Fibroblast of skin of left biceps (primary cell): ENCODE measurements at regions not wholly inside any gene's neighbourhood (a gene's known extent, or its start where the extent isn't known, plus 50 kb on each side); places are given as distances from the start of the nearest gene placed in this dataset.
"Not testable (repeated sequence)": the region's sequence is repeated elsewhere in the genome, so short reads cannot be mapped to it uniquely, and the experiment has no call there.

Source experiments
- DNase-seq, 2 experiments: peaks; one replicate each; pipeline ENCODE4 v3.0.0-alpha.2; 2013; ENCODE audit warnings: low read depth in 2 of 2

DNA sequence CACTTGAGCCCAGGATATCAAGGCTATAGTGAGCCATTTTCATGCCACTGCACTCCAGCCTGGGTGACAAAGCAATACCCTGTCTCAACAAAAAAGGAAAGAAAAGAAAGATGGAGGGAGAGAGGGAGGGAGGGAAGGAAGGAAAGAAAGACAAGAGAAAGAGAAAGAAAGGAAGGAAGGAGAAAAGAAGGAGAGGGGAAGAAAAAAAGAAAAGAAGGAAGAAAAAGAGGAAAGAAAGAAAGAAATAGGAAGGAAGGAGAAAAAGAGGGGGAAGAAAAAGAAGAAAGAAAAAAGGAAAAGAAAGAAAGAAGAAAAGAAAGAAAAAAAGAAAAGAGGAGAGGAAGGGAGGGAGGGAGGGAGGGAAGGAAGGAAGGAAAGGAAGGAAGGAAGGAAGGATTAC lies 321.5 kb upstream of the CNTNAP2 start:
- DNase-seq, result no peak

DNA sequence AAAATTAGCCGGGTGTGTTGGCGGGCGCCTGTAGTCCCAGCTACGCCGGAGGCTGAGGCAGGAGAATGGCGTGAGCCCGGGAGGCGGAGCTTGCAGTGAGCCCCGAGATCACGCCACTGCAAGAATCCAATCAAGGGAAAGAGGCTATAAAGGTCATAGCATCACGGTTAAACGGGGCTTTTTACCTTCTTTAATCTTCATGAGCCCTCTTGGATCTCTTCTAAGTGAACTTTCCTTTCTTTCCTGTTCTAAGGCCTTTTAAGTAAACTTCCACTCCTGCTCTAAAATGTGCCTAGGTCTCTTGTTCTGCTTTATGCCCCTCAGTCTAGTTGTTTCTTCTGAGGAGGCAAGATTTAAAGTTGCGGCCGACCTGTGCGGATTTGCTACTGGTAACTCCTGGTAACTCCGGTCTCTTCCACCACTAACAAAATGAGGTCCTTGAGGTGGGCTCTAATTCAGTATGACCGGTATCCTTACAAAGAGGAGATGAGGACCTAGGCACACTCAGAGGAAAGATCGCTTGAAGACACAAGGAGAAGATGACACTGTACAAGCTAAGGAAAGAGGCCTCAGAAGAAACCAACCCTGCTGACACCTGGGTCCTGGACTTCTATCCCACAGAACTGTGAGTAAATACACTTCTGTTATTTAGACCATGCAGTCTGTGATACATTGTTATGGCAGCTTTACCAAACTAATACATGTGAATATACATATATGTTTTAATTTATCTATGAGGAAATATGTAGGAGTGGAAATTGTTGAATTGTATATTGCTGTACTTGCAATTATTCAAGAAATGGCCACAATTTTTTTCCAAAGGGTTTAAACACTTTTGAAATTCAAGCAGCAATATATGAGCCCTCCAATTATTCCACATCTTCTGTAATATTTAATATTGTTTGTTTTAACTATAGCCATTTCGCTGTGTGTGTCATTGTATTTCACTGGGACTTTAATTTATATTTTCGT lies 331.5 kb upstream of the CNTNAP2 start:
- no peak for DNase-seq

GRCh38 chr7:145781388-145781787 lies 335.2 kb upstream of the CNTNAP2 start:
- DNase-seq, result not testable (repeated sequence)

GRCh38 chr7:145779140-145779539 lies 337.5 kb upstream of the CNTNAP2 start:
- DNase-seq, result peak; percentile 2 to 4

GRCh38 chr7:145774777-145775176 lies 341.8 kb upstream of the CNTNAP2 start:
- DNase-seq, result no peak

DNA sequence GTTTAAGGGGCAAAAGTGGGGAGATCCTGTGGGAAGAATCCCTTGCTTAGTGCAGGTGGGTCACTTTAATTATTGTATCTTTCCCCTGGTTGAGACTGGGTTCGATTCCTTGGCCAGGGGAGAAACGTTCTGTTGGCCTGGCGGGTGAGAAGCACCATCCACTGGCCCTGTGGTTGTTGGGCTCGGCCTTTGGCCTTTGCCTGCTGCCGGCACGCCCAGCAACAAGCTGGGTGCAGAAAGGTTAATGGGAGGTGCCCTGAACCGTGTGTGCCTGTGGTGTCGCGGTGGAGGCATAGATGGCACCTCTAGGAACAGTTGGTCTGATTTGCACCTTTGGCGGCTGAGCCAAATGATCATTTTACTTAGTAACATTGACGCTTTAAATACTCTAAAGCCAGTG lies 363.6 kb upstream of the CNTNAP2 start:
- DNase-seq, result no peak

- DNase-seq, result no peak
These were observed 379.0 kb upstream of the CNTNAP2 start for GRCh38 chr7:145737617-145738016.

DNA sequence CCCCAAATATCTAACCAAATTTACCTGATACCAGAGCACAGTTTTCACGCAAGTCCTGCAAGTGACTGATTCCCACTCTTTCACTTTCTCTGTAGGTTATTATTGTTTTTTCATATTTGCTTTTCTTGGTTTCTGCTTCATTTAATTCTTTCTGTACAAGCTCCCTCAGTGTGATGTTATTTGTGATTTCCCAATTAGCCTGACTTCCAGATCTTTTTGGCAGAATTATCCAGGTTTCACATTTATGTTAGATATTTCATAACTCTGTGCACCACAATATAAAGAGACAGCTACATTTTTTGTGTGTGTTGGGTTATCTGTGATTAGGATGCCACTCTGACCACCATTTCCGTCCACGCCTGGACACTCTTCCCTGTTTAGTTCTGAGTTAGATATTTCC lies 381.5 kb upstream of the CNTNAP2 start:
- no peak for DNase-seq

DNA sequence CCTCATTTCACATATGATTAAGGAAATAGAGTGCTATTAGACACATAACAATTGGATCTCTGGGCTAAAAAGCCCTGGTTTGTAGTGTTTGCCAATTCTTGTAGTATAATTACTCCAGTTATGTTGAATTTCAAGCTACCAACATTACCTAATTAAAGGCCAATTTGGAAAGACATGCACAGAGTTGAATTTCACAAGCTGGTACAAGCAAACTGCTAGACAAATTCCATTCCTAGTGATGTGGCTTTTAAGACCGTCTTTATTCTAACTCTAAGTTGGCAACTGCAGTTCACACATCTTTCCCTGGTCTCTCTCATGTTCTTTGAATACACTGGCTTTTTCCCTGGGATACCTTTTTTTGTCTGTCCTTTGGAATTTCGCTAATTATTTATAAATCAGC lies 384.1 kb upstream of the CNTNAP2 start:
- no peak for DNase-seq

- DNase-seq, result peak in 1 of 2 experiments; percentile 1
These were observed 386.9 kb upstream of the CNTNAP2 start for GRCh38 chr7:145729691-145730090.

DNA sequence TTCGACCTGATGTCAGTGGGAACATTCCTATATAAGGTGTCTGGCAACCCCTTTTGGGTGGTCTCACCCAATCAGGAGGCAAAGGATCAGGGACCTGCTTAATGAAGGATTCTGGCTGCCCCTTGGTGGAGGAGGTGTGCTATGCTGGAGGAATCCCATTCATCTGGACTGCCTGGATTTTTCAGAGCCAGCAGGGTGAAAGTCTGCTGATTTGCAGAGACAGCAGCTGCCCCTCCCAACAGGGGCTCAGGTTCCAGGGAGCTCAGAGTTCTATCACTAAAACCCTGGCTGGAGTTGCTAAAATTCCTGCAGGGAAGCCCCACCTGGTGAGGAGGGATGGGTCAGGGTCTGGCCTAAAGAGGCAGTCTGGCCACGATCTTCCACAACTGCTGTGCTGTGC lies 398.5 kb upstream of the CNTNAP2 start:
- no peak for DNase-seq

DNA sequence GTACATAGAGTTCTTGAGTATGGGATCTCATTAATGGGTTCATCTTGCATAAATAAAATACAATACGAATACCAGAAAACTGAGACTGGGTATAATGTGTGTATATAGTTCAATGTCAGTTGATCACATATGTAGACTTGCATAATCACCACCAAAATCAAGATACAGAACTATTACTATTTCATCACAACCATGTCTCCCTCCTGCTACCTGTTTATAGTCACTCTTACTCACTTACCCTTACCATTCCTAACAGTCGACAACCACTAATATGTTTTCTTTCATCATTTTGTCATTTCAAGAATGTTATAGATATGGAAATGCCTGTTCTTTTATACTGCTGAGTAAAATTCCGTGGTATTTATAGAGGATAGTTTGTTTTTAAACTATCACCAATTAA lies 416.1 kb upstream of the CNTNAP2 start:
- no peak for DNase-seq

- DNase-seq, result peak; percentile 68 to 78
These were observed 417.9 kb upstream of the CNTNAP2 start for GRCh38 chr7:145698526-145699262.

GRCh38 chr7:145697412-145698107 lies 419.0 kb upstream of the CNTNAP2 start:
- not testable (repeated sequence) for DNase-seq

- DNase-seq, result peak; percentile 52
These were observed 420.5 kb upstream of the CNTNAP2 start for GRCh38 chr7:145696071-145696470.

GRCh38 chr7:145692237-145692950 lies 424.2 kb upstream of the CNTNAP2 start:
- DNase-seq, result peak; percentile 12 to 13

- DNase-seq, result no peak
These were observed 425.2 kb upstream of the CNTNAP2 start for GRCh38 chr7:145691377-145691914.

GRCh38 chr7:145681646-145682045 lies 435.0 kb upstream of the CNTNAP2 start:
- no peak for DNase-seq

- no peak for DNase-seq
These were observed 435.4 kb upstream of the CNTNAP2 start for GRCh38 chr7:145681159-145681558.

GRCh38 chr7:145665499-145666258 lies 450.9 kb upstream of the CNTNAP2 start:
- DNase-seq, result peak in 1 of 2 experiments; percentile 7
